ENCODE measurements at regions not wholly inside any gene's neighbourhood (a gene's known extent, or its start where the extent isn't known, plus 50 kb on each side); places are given as distances from the start of the nearest gene placed in this dataset.

GRCh38 chr13:75050419-75051046 is 431.4 kb downstream of the TBC1D4 start:
- no peak for TF ChIP-seq CTCF (conservative IDR thresholded peaks at IDR 0.05)
- H3K27ac ChIP-seq, result no peak overlapping the region

DNA sequence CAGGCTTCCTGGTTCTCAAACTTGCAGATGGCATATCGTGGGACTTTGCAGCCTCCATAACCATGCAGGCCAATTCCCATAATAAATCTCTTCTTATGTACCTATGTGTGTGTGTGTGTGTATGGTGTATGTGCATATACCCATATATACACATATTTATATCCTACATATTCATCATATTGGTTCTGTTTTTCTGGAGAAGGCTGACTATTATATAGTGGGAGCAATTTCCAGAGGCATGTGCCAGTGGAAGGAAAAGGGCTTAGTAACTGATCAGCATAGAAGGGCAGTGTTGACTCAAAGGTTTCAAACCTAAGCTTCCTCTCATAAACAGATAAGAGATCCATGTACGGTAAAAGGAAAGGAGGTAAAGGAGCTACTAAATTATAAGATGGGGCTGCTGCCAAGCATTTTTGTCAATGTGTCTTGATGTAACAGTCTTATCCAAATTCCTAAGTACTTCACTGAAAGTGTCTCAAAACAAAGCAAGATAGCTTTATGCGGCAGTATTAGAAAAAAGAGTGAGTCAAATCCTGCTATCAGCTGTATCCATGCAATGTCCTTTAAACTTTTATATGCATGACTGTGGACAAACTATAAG is 432.1 kb downstream of the TBC1D4 start:
- H3K27ac ChIP-seq, result no peak overlapping the region
- TF ChIP-seq CTCF (conservative IDR thresholded peaks at IDR 0.05), result no peak

GRCh38 chr13:75042807-75043206 is 439.2 kb downstream of the TBC1D4 start:
- TF ChIP-seq CTCF (conservative IDR thresholded peaks at IDR 0.05), result no peak
- no peak overlapping the region for H3K27ac ChIP-seq

DNA sequence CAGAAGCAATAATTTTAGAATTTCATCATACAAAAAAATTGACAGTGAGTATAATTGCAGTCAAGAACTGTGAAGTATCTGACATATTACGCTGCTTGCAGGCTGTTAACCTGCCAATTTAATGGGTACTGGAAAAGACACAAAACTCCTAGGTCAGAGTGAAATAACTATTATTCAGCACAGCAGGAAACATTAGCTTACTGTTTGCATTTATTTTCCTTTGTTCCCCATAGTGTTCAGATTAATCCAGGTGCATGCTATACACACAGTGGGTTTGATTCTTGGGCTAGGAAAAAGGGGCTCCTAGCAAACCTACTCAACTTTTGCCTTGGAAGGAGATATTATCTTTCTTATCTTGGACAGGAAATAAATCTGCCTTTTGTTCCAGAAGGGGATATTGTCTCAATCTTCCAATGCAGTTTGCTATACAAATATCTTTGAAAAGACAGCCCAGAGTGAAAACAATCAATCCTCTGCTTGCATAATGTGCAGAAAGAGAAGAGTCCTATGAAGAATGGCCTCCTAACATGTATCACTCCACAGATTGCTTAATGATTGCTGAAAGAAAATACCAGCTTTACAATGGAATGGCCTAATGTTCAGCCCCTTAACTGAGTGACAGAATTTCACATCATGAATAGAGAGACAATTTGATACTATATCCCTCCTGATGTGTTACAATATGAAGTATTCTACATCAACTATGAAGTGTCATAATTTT is 443.4 kb downstream of the TBC1D4 start:
- TF ChIP-seq CTCF (conservative IDR thresholded peaks at IDR 0.05), result no peak
- H3K27ac ChIP-seq, result no peak overlapping the region

- no peak overlapping the region; the same call in 1 of the 2 replicates for H3K27ac ChIP-seq
- TF ChIP-seq CTCF (conservative IDR thresholded peaks at IDR 0.05), result no peak
These were observed 456.0 kb downstream of the TBC1D4 start for GRCh38 chr13:75025956-75026355.

GRCh38 chr13:75024602-75025001 is 457.4 kb downstream of the TBC1D4 start:
- H3K27ac ChIP-seq, result no peak overlapping the region
- no peak for TF ChIP-seq CTCF (conservative IDR thresholded peaks at IDR 0.05)

DNA sequence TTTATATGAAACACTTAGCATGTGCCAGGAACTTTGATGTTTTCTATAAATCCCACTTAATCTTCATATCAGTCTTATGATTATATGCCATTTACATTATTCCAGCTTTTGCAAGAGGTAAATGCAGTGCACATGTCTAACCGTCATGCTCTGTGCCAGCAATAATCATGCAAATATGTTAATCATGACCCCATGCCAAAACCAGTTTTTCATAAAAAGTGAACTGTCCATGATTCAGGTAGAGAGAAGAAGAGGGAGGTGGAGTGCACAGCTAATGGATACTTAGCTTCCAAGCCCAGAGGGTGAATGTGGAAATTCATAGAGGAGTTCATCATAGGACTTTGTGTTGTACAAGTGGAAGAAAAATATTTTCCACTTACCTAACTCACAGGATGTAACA is 458.4 kb downstream of the TBC1D4 start:
- H3K27ac ChIP-seq, result no peak overlapping the region
- no peak for TF ChIP-seq CTCF (conservative IDR thresholded peaks at IDR 0.05)
